Activated T-helper 1 cell treated with anti-CD3 and anti-CD28 coated beads, Interleukin-2, amount 50 U/mL, for 16 hours (primary cell): ENCODE measurements at regions not wholly inside any gene's neighbourhood (a gene's known extent, or its start where the extent isn't known, plus 50 kb on each side); places are given as distances from the start of the nearest gene placed in this dataset.
"Not testable (repeated sequence)": the region's sequence is repeated elsewhere in the genome, so short reads cannot be mapped to it uniquely, and the experiment has no call there.

Experiments used
- DNase-seq, 2 donors: peaks; one replicate each; pipeline ENCODE4 v3.0.0-alpha.2; 2020; ENCODE audit warnings: low read depth in 1 of 2, low spot score in 1 of 2

GRCh38 chr5:108461628-108462367 is 79.9 kb upstream of the FBXL17 start:
- no peak for DNase-seq

GRCh38 chr5:108459769-108460168 is 77.9 kb upstream of the FBXL17 start:
- DNase-seq = no peak

GRCh38 chr5:108451269-108451668 is 69.4 kb upstream of the FBXL17 start:
- DNase-seq = no peak

- not testable (repeated sequence) for DNase-seq
Observed at GRCh38 chr5:108444130-108444529, 62.2 kb upstream of the FBXL17 start.

- not testable (repeated sequence) for DNase-seq
Observed at GRCh38 chr5:108442063-108442651, 60.3 kb upstream of the FBXL17 start.

GRCh38 chr5:108437425-108437824 is 55.5 kb upstream of the FBXL17 start:
- DNase-seq = no peak

- no peak for DNase-seq
Observed at GRCh38 chr5:108436696-108437095, 54.8 kb upstream of the FBXL17 start.

GRCh38 chr5:108433600-108433999 is 51.7 kb upstream of the FBXL17 start:
- no peak for DNase-seq

- DNase-seq = no peak
Observed at GRCh38 chr5:108432024-108432423, 50.1 kb upstream of the FBXL17 start.
